Stimulated activated naive CD8-positive, alpha-beta T cell treated with anti-CD3 and anti-CD28 coated beads, Interleukin-15, amount 100 ng/mL, for 72 hours (primary cell): ENCODE measurements at regions not wholly inside any gene's neighbourhood (a gene's known extent, or its start where the extent isn't known, plus 50 kb on each side); places are given as distances from the start of the nearest gene placed in this dataset.
"Not testable (repeated sequence)": the region's sequence is repeated elsewhere in the genome, so short reads cannot be mapped to it uniquely, and the experiment has no call there.

Experiments
- ATAC-seq: fragments of 150-1000 bp; cut with Tn5 transposase; 2 replicates; pipeline ENCODE4 v1.10.0; 2021; ENCODE audit warnings: mild to moderate bottlenecking, moderate library complexity
- DNase-seq, 2 donors: peaks; one replicate each; pipeline ENCODE4 v3.0.0; 2021 to 2022
- H3K27ac Mint-ChIP-seq, 2 donors: one replicate each; pipeline ENCODE4 v1.8.0; 2022; ENCODE audit warnings: mild to moderate bottlenecking in 2 of 2, mixed read lengths in 2 of 2, moderate library complexity in 2 of 2
- H3K27me3 Mint-ChIP-seq: one replicate; pipeline ENCODE4 v1.8.0; 2022; ENCODE audit warnings: mixed read lengths
- H3K4me1 Mint-ChIP-seq: one replicate; pipeline ENCODE4 v1.8.0; 2022; ENCODE audit warnings: mild to moderate bottlenecking, mixed read lengths
- H3K4me3 Mint-ChIP-seq, 2 donors: one replicate each; pipeline ENCODE4 v1.8.0; 2022; ENCODE audit warnings: mild to moderate bottlenecking in 2 of 2, mixed read lengths in 2 of 2, moderate library complexity in 1 of 2
- H3K9me3 Mint-ChIP-seq, 2 donors: one replicate each; pipeline ENCODE4 v1.8.0; 2022; ENCODE audit warnings: mixed read lengths in 2 of 2

- DNase-seq, result no peak
- Mint-ChIP-seq H3K4me1 (no peaks in the 10 kb centered on the region), H3K27me3 (no peaks in the 10 kb centered on the region), H3K27ac (no peak overlapping the region), H3K4me3 (no peak overlapping the region), H3K9me3 (peaks cover 24 to 27% of the 10 kb centered on the region in 2 donors)
- ATAC-seq, result no peak
Measured at GRCh38 chr3:176160997-176161396, 1036.3 kb downstream of the TBL1XR1 start.

GRCh38 chr3:176159796-176160195 lies 1037.5 kb downstream of the TBL1XR1 start:
- no peak for ATAC-seq
- no peaks in the 10 kb centered on the region for H3K27me3 Mint-ChIP-seq
- DNase-seq, result no peak
- H3K9me3 Mint-ChIP-seq, result peaks cover 24 to 27% of the 10 kb centered on the region in 2 donors
- no peak overlapping the region for H3K4me3 Mint-ChIP-seq
- no peaks in the 10 kb centered on the region for H3K4me1 Mint-ChIP-seq
- no peak overlapping the region for H3K27ac Mint-ChIP-seq

DNA sequence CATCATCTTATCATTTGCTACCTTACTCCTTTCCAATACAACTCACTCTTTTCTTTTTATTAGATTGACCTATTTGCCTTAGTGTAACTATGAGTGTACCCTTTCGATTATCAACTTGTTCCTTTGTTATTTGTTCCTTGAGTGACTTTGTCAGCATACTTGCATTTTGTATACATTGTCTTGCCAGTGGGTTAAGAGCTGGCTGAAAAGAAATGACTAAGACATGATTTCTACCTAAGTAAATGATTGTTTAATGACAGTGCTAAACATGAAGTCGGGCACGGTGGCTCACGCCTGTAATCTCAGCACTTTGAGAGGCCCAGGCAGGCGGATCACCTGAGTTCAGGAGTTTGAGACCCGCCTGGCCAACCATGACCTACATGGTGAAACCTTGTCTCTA lies 1042.3 kb downstream of the TBL1XR1 start:
- ATAC-seq (no peak), DNase-seq (no peak)
- Mint-ChIP-seq H3K9me3 (peaks cover 5 to 12% of the 10 kb centered on the region in 2 donors), H3K4me1 (no peaks in the 10 kb centered on the region), H3K4me3 (no peak overlapping the region), H3K27ac (no peak overlapping the region), H3K27me3 (no peaks in the 10 kb centered on the region)

- Mint-ChIP-seq H3K4me1 (no peaks in the 10 kb centered on the region), H3K4me3 (no peak overlapping the region), H3K27ac (no peak overlapping the region), H3K27me3 (no peaks in the 10 kb centered on the region), H3K9me3 (peaks cover 0 to 7% of the 10 kb centered on the region in 2 donors)
- DNase-seq, result no peak
- no peak for ATAC-seq
Measured at GRCh38 chr3:176149567-176149966, 1047.7 kb downstream of the TBL1XR1 start.

GRCh38 chr3:176147251-176147650 lies 1050.0 kb downstream of the TBL1XR1 start:
- Mint-ChIP-seq H3K4me3 (no peak overlapping the region), H3K4me1 (no peaks in the 10 kb centered on the region)

GRCh38 chr3:176141837-176142236 lies 1055.4 kb downstream of the TBL1XR1 start:
- no peaks in the 10 kb centered on the region for H3K4me1 Mint-ChIP-seq
- H3K27me3 Mint-ChIP-seq, result no peaks in the 10 kb centered on the region
- ATAC-seq (no peak), DNase-seq (no peak)
- H3K4me3 Mint-ChIP-seq, result no peak overlapping the region
- no peak overlapping the region for H3K27ac Mint-ChIP-seq
- H3K9me3 Mint-ChIP-seq, result peaks cover 15 to 19% of the 10 kb centered on the region in 2 donors

More at GRCh38 chr3:176147251-176147650, 1050.0 kb downstream of the TBL1XR1 start:
- H3K27ac Mint-ChIP-seq, result no peak overlapping the region
- ATAC-seq (no peak), DNase-seq (no peak)
- H3K9me3 Mint-ChIP-seq, result peaks cover 7 to 15% of the 10 kb centered on the region in 2 donors
- H3K27me3 Mint-ChIP-seq, result no peaks in the 10 kb centered on the region

GRCh38 chr3:176120507-176120906 lies 1076.8 kb downstream of the TBL1XR1 start:
- peaks cover 7 to 19% of the 10 kb centered on the region in 2 donors for H3K9me3 Mint-ChIP-seq
- DNase-seq, result no peak
- H3K27me3 Mint-ChIP-seq, result no peaks in the 10 kb centered on the region
- no peak for ATAC-seq
- H3K27ac Mint-ChIP-seq, result no peak overlapping the region
- H3K4me1 Mint-ChIP-seq, result no peaks in the 10 kb centered on the region
- no peak overlapping the region for H3K4me3 Mint-ChIP-seq

DNA sequence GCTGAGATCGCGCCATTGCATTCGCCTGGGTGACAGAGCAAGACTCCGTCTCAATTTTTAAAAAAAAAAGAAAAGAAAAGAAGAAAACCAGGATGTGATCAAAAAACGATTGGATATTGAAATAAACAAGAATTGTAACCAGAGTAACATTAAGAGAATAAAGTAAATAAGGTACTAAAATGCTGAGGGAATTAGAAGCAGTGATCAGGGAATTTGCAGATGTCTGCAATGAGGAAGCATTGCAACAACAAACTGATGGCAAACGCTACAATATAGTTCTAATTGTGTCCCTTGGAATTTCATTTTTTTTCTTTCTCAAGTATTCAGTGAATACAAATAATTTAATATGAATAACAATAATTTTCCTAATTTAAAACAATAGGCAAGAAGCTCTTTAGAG lies 1077.5 kb downstream of the TBL1XR1 start:
- no peaks in the 10 kb centered on the region for H3K27me3 Mint-ChIP-seq
- H3K27ac Mint-ChIP-seq, result no peak overlapping the region
- H3K9me3 Mint-ChIP-seq, result peaks cover 9 to 17% of the 10 kb centered on the region in 2 donors
- no peaks in the 10 kb centered on the region for H3K4me1 Mint-ChIP-seq
- H3K4me3 Mint-ChIP-seq, result no peak overlapping the region
- no peak for ATAC-seq
- DNase-seq, result no peak

GRCh38 chr3:176106380-176106779 lies 1090.9 kb downstream of the TBL1XR1 start:
- DNase-seq (no peak), ATAC-seq (no peak)
- Mint-ChIP-seq H3K27me3 (no peaks in the 10 kb centered on the region), H3K4me1 (no peaks in the 10 kb centered on the region), H3K4me3 (no peak overlapping the region), H3K9me3 (peaks cover 0 to 4% of the 10 kb centered on the region in 2 donors), H3K27ac (no peak overlapping the region)

GRCh38 chr3:176097027-176097426 lies 1100.3 kb downstream of the TBL1XR1 start:
- DNase-seq, result no peak
- H3K4me1 Mint-ChIP-seq, result no peaks in the 10 kb centered on the region
- H3K4me3 Mint-ChIP-seq, result no peak overlapping the region
- ATAC-seq, result no peak
- no peak overlapping the region for H3K27ac Mint-ChIP-seq
- H3K9me3 Mint-ChIP-seq, result peaks cover 9 to 27% of the 10 kb centered on the region in 2 donors
- H3K27me3 Mint-ChIP-seq, result no peaks in the 10 kb centered on the region

DNA sequence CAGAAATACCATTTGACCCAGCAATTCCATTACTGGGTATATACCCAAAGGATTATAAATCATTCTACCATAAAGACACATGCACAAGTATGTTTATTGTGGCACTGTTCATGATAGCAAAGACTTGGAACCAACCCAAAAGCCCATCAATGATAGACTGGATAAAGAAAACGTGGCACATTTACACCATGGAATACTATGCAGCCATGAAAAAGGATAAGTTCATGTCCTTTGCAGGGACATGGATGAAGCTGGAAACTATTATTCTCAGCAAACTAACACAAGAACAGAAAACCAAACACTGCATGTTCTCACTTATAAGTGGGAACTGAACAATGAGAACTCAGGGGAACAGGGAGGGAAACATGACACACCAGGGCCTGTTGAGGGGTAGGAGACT lies 1103.4 kb downstream of the TBL1XR1 start:
- not testable (repeated sequence) for H3K4me1 Mint-ChIP-seq, H3K4me3 Mint-ChIP-seq, H3K27ac Mint-ChIP-seq, DNase-seq, H3K27me3 Mint-ChIP-seq, ATAC-seq
- H3K9me3 Mint-ChIP-seq, result peaks cover 9 to 21% of the 10 kb centered on the region in 2 donors

- no peak overlapping the region for H3K27ac Mint-ChIP-seq
- DNase-seq (no peak), ATAC-seq (no peak)
- H3K4me3 Mint-ChIP-seq, result no peak overlapping the region
- H3K27me3 Mint-ChIP-seq, result no peaks in the 10 kb centered on the region
- H3K9me3 Mint-ChIP-seq, result peaks cover 12 to 14% of the 10 kb centered on the region in 2 donors
- no peaks in the 10 kb centered on the region for H3K4me1 Mint-ChIP-seq
Measured at GRCh38 chr3:176090727-176091126, 1106.6 kb downstream of the TBL1XR1 start.

- Mint-ChIP-seq H3K4me1 (no peaks in the 10 kb centered on the region), H3K27me3 (no peaks in the 10 kb centered on the region)
Measured at GRCh38 chr3:176088962-176089383, 1108.3 kb downstream of the TBL1XR1 start.

GRCh38 chr3:176087066-176087697 lies 1110.1 kb downstream of the TBL1XR1 start:
- Mint-ChIP-seq H3K4me3 (no peak overlapping the region), H3K27me3 (no peaks in the 10 kb centered on the region), H3K4me1 (no peaks in the 10 kb centered on the region), H3K9me3 (peaks cover 0 to 5% of the 10 kb centered on the region in 2 donors), H3K27ac (no peak overlapping the region)
- no peak for DNase-seq
- no peak for ATAC-seq

More at GRCh38 chr3:176088962-176089383, 1108.3 kb downstream of the TBL1XR1 start:
- Mint-ChIP-seq H3K9me3 (peaks cover 9 to 14% of the 10 kb centered on the region in 2 donors), H3K27ac (no peak overlapping the region), H3K4me3 (no peak overlapping the region)
- ATAC-seq (no peak), DNase-seq (no peak)

GRCh38 chr3:176079785-176080184 lies 1117.5 kb downstream of the TBL1XR1 start:
- H3K27ac Mint-ChIP-seq, result no peak overlapping the region
- no peak overlapping the region for H3K4me3 Mint-ChIP-seq
- no peaks in the 10 kb centered on the region for H3K4me1 Mint-ChIP-seq
- H3K27me3 Mint-ChIP-seq, result no peaks in the 10 kb centered on the region
- ATAC-seq, result no peak
- peaks cover 9 to 14% of the 10 kb centered on the region in 2 donors for H3K9me3 Mint-ChIP-seq
- no peak for DNase-seq

GRCh38 chr3:176078906-176079305 lies 1118.4 kb downstream of the TBL1XR1 start:
- H3K27ac Mint-ChIP-seq, result no peak overlapping the region
- no peak for ATAC-seq

GRCh38 chr3:176075491-176075890 lies 1121.8 kb downstream of the TBL1XR1 start:
- Mint-ChIP-seq H3K27ac (no peak overlapping the region), H3K27me3 (no peaks in the 10 kb centered on the region), H3K4me1 (no peaks in the 10 kb centered on the region), H3K4me3 (no peak overlapping the region), H3K9me3 (peaks cover 10 to 23% of the 10 kb centered on the region in 2 donors)
- DNase-seq (no peak), ATAC-seq (no peak)

More at GRCh38 chr3:176078906-176079305, 1118.4 kb downstream of the TBL1XR1 start:
- Mint-ChIP-seq H3K4me1 (no peaks in the 10 kb centered on the region), H3K9me3 (peaks cover 9 to 14% of the 10 kb centered on the region in 2 donors), H3K4me3 (no peak overlapping the region), H3K27me3 (no peaks in the 10 kb centered on the region)
- no peak for DNase-seq
